Mucosa of rectum (tissue), 2 donors: ENCODE measurements at regions not wholly inside any gene's neighbourhood (a gene's known extent, or its start where the extent isn't known, plus 50 kb on each side); places are given as distances from the start of the nearest gene placed in this dataset.
A peak's percentile ranks its signal among the peaks of the same experiment; 100 is the strongest.

ENCODE experiments used
- H3K27ac ChIP-seq, 2 donors: one replicate each; pipeline ENCODE4 v1.7.0; 2013; ENCODE audit warnings: inconsistent platforms in 2 of 2, low read depth in 2 of 2, low read length in 2 of 2
- H3K27me3 ChIP-seq, 2 donors: one replicate each; pipeline ENCODE4 v1.7.0; 2013; ENCODE audit warnings: low read length in 2 of 2; ENCODE audit not compliant: control insufficient read depth in 2 of 2, insufficient read depth in 2 of 2
- H3K36me3 ChIP-seq, 2 donors: one replicate each; pipeline ENCODE4 v1.7.0; 2013; ENCODE audit warnings: low read length in 2 of 2; ENCODE audit not compliant: control insufficient read depth in 2 of 2, insufficient read depth in 2 of 2
- H3K4me1 ChIP-seq, 2 donors: one replicate each; pipeline ENCODE4 v1.7.0; 2013; ENCODE audit warnings: low read length in 2 of 2, mild to moderate bottlenecking in 1 of 2; ENCODE audit not compliant: control insufficient read depth in 2 of 2, insufficient read depth in 2 of 2
- H3K4me3 ChIP-seq, 2 donors: one replicate each; pipeline ENCODE4 v1.7.0; 2013; ENCODE audit warnings: low read length in 2 of 2
- H3K9ac ChIP-seq, 2 donors: one replicate each; pipeline ENCODE4 v1.7.0; 2013; ENCODE audit warnings: low read length in 2 of 2, low read depth in 1 of 2, mild to moderate bottlenecking in 1 of 2
- H3K9me3 ChIP-seq, 2 donors: one replicate each; pipeline ENCODE4 v1.7.0; 2013; ENCODE audit warnings: low read length in 2 of 2; ENCODE audit not compliant: control insufficient read depth in 2 of 2
- donor health status: healthy.
- donor health status: Normal muscosa, but diverticular disease.

DNA sequence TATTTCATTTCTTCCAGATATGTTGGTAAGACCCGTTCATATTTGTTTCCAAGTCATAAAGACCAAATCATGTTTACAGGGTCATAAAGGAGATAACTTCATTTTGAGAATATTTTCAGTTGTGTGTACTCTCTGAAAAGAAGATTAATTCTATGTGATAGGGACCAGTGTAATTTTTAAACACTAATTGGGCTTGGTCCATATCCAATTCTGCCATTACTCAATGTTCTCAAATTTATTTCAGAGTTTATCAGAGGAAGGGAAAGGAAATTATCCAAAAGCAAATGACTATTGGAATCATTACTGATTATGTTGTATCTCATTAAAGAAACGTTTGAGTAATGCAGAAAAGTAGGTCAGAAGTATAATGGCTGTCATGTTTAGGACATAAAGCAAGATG, 126.8 kb upstream of the DCN start:
- H3K36me3 ChIP-seq = no peaks in the 10 kb centered on the region
- H3K9ac ChIP-seq = no peak overlapping the region
- no peaks in the 10 kb centered on the region for H3K27me3 ChIP-seq
- no peaks in the 10 kb centered on the region for H3K9me3 ChIP-seq
- no peak overlapping the region for H3K4me3 ChIP-seq
- H3K4me1 ChIP-seq = no peaks in the 10 kb centered on the region
- H3K27ac ChIP-seq = no peak overlapping the region

DNA sequence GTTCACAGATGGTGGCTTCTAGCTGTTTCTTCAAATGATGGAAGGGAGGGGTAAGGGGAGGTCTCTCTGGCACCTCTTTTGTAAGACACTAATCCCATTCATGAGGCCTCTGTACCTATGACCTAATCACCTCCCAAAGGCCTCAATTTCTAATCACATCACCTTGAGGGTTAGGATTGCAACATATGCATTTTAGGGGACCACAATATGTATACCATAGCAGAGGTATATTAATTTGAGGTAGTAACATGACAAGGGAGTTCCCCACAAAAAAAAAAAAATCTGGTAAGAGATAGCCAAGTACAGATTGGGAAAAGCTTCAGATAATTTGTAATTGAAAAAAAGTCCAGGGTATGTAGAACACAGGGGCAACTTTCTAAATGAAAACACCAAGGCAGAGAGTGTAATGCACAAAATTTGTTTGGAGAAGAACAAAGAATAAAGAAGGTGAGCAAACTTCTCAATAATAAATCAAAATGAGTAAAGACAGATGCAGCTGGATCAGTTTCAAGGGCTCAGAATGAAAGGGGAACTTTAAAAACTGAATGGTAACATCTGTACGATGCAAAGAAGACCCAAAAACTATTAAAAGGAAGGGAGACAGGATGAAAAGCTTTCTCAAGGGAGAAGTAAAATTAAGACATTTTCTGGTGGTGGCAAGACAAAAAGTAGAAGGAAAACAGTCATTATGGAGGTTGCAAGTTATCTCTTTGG, 125.5 kb upstream of the DCN start:
- no peak overlapping the region for H3K4me3 ChIP-seq
- H3K9ac ChIP-seq = no peak overlapping the region
- H3K27ac ChIP-seq = no peak overlapping the region
- no peaks in the 10 kb centered on the region for H3K4me1 ChIP-seq
- H3K27me3 ChIP-seq = no peaks in the 10 kb centered on the region
- no peaks in the 10 kb centered on the region for H3K36me3 ChIP-seq
- no peaks in the 10 kb centered on the region for H3K9me3 ChIP-seq

DNA sequence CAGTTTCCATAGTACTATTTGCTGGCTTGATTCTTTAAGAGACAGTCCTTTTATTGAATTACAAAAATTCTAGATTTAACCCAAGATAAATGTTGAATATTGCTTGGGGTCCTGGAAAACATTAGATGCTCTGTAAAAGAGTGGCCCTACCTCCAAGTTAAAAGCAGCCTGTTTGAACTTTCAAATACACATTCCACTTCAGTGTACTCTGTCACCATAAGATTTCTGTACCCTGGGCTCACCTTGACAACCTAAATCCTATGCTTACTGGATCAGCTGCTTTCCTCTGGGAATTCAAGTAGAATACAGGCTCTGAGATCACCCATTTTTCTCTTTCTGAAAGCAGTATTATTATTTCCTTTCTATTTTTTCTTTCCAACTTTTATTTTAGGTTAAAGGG, 107.7 kb upstream of the DCN start:
- H3K9ac ChIP-seq = no peak overlapping the region

DNA sequence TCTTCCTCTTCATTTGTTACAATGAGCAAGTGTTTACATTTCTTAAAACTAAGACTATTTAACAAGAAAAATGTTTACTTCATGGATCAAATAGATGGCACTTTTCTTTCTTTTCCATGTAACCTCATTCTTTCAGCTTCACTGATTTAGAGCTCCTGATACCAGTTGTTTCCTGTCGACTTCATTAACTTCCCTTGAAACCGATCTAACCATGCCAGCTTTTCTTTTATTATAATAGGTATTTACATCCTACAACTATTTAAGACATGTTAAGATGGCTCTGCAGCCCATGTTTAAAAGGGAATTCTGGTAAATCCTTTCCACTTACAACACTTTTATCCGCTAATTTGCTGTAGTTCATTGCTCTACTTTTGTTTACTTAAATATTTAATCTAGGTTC, 107.3 kb upstream of the DCN start:
- no peak overlapping the region for H3K9ac ChIP-seq
- H3K27ac ChIP-seq = no peak overlapping the region
- no peaks in the 10 kb centered on the region for H3K4me1 ChIP-seq
- H3K36me3 ChIP-seq = no peaks in the 10 kb centered on the region
- H3K27me3 ChIP-seq = no peaks in the 10 kb centered on the region
- H3K4me3 ChIP-seq = no peak overlapping the region
- no peaks in the 10 kb centered on the region for H3K9me3 ChIP-seq

More for the DNA sequence above, 107.7 kb upstream of the DCN start:
- no peaks in the 10 kb centered on the region for H3K9me3 ChIP-seq
- no peaks in the 10 kb centered on the region for H3K36me3 ChIP-seq
- H3K4me3 ChIP-seq = no peak overlapping the region
- no peaks in the 10 kb centered on the region for H3K27me3 ChIP-seq
- H3K27ac ChIP-seq = no peak overlapping the region
- H3K4me1 ChIP-seq = no peaks in the 10 kb centered on the region

DNA sequence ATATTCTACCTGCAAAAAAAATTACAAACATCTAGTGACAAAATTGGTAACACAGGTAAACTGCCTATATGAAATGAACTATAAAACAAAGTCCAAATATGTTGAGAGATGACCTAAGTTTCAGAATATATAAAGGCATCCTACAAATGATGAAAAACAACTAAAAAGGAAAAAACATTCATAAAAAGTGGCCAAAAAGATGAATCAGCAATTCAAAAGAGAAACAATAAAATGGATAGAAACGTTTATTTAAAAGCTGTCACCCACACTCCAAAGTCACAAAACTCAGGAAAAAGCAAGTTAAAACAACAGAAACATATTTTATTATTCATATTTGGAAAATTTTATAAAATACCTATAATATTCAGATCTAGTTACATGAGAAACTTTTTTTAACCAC, 106.5 kb upstream of the DCN start:
- no peaks in the 10 kb centered on the region for H3K36me3 ChIP-seq
- no peak overlapping the region for H3K9ac ChIP-seq

DNA sequence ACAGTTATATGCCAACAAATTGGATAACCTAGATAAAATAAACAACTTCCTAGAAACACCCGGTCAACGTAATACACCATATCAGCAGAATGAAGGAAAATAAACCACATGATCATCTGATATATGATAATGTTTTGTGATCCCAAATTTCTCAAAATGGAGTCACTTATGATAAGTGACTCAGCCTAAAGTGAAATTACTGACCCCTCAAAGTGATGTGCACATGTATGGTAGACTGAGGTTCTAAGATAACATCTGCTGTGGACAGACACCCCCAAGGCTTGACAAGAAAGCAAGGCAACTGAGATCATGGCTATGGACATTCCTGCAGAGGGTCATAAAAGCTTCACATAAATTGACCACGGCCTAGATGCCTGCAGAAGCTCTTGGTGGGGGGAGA, 105.1 kb upstream of the DCN start:
- no peaks in the 10 kb centered on the region for H3K36me3 ChIP-seq
- H3K4me1 ChIP-seq = no peaks in the 10 kb centered on the region
- H3K9ac ChIP-seq = no peak overlapping the region
- no peaks in the 10 kb centered on the region for H3K9me3 ChIP-seq
- H3K27me3 ChIP-seq = no peaks in the 10 kb centered on the region
- H3K27ac ChIP-seq = no peak overlapping the region
- H3K4me3 ChIP-seq = no peak overlapping the region

More for the DNA sequence above, 106.5 kb upstream of the DCN start:
- Histone ChIP-seq H3K9me3 (no peaks in the 10 kb centered on the region), H3K4me3 (no peak overlapping the region), H3K27me3 (no peaks in the 10 kb centered on the region), H3K27ac (no peak overlapping the region), H3K4me1 (no peaks in the 10 kb centered on the region)

DNA sequence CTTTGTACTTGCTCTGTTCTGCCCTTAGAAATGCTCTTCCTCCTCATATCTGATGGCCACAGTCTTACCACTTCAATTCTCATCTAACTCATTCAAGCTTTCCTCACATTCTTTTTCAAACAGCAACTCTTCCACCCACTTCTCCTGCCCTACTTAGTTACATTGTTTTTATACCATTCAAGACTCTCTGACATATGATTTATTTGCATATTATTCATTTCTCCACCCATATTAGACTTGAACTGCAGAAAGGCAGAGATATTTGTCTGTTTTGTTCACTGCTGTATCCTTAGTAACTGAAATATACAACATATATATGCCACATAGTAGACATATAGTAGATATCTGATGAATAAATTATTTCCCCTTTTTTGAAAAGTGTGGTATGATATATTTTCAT, 95.5 kb upstream of the DCN start:
- no peaks in the 10 kb centered on the region for H3K27me3 ChIP-seq
- H3K9me3 ChIP-seq = no peaks in the 10 kb centered on the region
- H3K36me3 ChIP-seq = no peaks in the 10 kb centered on the region
- H3K9ac ChIP-seq = no peak overlapping the region
- H3K4me3 ChIP-seq = no peak overlapping the region
- no peaks in the 10 kb centered on the region for H3K4me1 ChIP-seq
- no peak overlapping the region for H3K27ac ChIP-seq

DNA sequence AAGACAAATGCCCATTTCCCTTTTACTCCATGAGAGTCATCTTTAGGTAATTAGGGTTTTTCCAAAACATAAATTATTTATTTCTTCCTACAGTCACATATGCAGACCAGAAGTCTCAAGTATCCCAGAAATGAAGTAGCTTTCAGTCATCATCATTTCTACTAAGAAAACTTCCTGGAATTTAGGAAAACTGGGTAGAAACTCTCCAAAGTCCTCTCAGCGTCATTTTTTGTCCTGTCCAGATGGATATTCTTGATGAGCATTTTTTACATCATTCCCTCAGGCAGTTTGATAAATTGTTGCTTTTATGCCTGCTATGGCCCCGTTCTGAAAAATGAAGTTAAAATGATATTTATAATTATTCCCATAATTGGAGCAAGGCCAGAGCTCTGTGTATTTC, 93.9 kb upstream of the DCN start:
- Histone ChIP-seq H3K9ac (no peak overlapping the region), H3K4me1 (no peaks in the 10 kb centered on the region), H3K4me3 (no peak overlapping the region), H3K27me3 (no peaks in the 10 kb centered on the region), H3K36me3 (no peaks in the 10 kb centered on the region), H3K27ac (no peak overlapping the region), H3K9me3 (no peaks in the 10 kb centered on the region)

DNA sequence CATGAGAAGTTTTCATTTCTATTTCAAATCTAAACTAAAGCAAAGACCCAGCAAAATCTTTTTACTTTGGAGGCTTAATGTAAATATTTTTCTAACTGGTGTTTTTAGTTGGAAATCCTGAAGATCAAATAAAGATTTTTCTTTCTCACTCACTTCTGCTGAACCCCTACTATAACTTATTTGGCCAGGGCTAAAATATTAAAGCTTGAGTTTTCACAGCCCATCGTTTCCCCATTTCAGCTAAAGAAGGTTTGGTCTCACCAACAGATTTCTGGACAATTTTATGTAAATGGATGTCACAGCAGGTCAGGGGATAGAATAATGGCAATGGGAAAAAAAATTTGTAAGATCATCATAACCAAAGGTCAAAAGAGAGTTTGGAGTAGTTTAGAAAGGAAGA, 92.7 kb upstream of the DCN start:
- no peaks in the 10 kb centered on the region for H3K27me3 ChIP-seq
- H3K36me3 ChIP-seq = no peaks in the 10 kb centered on the region
- H3K9ac ChIP-seq = no peak overlapping the region
- H3K9me3 ChIP-seq = no peaks in the 10 kb centered on the region
- peak overlapping the region in 1 of 2 donors; percentile 46 for H3K27ac ChIP-seq
- H3K4me3 ChIP-seq = no peak overlapping the region
- H3K4me1 ChIP-seq = no peaks in the 10 kb centered on the region

DNA sequence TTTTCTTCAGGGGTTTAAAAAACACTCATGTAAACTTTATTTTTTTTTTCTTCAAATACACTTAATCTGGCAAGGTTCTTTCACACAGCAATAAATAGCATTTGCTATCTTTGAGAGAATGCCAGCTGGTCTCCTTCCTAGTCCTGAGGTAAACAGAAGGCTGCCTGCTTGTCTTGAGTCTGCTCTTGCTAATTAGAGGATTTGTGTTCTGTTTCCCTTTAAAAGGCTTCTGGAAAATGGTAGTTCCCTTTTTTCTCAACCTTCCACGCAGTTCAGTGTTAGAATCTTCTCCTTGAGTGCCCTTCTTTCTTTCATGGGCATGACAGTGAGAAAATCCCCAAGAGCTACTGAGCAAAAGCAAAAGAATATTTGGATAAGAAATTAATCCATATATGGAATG, 92.3 kb upstream of the DCN start:
- no peak overlapping the region for H3K9ac ChIP-seq
- no peak overlapping the region for H3K4me3 ChIP-seq
- H3K27me3 ChIP-seq = no peaks in the 10 kb centered on the region
- H3K27ac ChIP-seq = peak overlapping the region in 1 of 2 donors; percentile 46
- no peaks in the 10 kb centered on the region for H3K4me1 ChIP-seq
- no peaks in the 10 kb centered on the region for H3K9me3 ChIP-seq
- H3K36me3 ChIP-seq = no peaks in the 10 kb centered on the region

DNA sequence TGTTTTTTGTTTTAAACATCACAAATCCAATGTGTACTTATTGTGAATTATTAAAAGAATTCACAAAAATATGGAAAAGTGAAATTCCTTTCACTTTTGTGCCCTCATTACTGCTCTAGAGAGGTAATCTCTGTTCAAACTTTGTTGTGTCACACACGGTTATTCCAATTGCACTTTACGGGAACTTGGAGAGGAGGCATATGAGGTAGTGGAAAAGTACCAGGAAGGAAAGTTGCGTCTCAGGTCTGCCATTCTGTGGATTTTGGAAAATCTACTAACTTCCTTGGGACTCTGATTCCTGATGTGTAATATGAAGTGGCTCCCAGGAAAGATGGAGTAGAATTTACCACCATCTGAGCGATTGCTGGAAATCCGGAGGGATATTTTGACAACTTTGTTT, 90.9 kb upstream of the DCN start:
- H3K27ac ChIP-seq = peak overlapping the region in 1 of 2 donors; percentile 54
- H3K4me3 ChIP-seq = no peak overlapping the region
- H3K4me1 ChIP-seq = no peaks in the 10 kb centered on the region
- H3K27me3 ChIP-seq = no peaks in the 10 kb centered on the region
- no peaks in the 10 kb centered on the region for H3K36me3 ChIP-seq
- H3K9ac ChIP-seq = no peak overlapping the region
- H3K9me3 ChIP-seq = no peaks in the 10 kb centered on the region
